Right hindlimb (tissue), 1 donor: ENCODE measurements at regions not wholly inside any gene's neighbourhood (a gene's known extent, or its start where the extent isn't known, plus 50 kb on each side); places are given as distances from the start of the nearest gene placed in this dataset.
A peak's percentile ranks its signal among the peaks of the same experiment; 100 is the strongest.

Experiments
- DNase-seq: peaks from one replicate; pipeline ENCODE4 v3.0.0-alpha.2; 2018

DNA sequence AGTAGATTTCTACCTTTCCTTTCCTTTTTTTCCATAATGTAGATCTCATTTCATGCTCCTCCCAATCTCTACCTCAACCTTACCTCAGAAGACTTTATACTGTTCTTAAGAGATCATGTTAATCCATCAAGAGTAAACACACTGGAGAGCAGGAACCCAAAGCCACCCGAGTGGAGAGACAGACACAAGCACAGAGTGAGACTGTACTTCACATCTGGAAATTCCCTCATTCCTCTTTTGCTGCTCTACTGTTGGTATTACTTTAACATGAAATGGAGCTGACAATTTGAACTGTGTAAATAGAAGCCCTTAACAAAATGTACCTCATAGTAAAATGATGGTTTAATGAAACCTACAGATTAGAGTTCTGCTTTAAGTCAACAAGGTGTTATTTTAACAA, 105.7 kb upstream of the RASGEF1B start:
- no peak for DNase-seq

DNA sequence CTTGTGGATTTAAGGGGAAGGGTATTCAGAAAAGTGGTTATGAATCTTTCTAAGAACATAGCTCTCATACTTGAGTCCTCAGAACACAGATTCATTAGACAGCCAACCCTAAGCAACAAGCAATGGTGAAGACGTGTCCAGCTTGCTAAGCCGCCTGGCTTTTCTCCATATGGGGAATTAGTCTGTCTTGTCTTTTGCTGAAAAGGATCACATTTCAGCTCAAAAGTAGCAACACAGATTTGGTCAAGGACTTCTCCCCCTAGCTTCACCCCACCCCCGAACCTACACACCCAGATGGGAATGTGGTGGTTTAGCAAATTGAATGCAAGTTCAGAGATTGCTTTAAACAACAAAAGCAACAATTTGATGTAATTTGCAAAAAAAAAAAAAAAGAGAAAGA, 103.3 kb upstream of the RASGEF1B start:
- no peak for DNase-seq

DNA sequence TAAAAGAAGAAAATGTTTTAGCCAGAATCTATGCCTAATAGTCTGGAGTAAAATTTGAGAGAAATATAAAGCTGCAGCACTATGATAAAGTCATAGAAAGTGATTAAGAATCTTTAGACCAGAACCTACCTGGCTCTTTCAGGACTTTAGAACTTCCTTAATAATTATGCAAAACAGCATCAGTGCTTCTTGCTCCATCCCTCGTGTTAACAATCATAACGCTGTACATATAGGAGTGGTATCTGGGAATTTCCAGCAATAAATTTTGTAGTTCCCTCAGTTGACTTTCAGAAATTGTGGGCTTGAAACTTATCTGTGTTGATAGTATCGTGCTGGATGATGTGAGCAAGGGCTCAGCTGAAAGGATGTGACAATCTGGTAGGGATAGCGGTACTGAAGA, 102.1 kb upstream of the RASGEF1B start:
- DNase-seq = no peak

DNA sequence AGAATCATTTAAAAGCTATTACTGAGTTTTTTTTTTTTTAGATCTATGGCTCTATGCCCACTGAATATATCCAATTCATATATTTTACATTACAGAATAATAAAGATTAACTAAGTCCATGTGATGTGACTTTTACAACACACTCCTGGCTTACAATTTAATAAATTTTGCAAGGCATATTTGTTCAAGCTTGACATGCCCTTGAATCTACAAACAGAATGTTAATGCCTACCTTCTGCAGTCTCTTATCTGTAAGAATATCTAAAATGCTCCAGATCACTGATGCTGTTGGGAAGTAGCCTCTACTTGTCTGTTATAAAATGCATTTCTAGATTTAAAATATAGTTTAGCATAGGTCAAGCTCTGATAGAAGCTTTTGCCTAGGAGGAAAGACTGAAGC, 100.7 kb upstream of the RASGEF1B start:
- no peak for DNase-seq

DNA sequence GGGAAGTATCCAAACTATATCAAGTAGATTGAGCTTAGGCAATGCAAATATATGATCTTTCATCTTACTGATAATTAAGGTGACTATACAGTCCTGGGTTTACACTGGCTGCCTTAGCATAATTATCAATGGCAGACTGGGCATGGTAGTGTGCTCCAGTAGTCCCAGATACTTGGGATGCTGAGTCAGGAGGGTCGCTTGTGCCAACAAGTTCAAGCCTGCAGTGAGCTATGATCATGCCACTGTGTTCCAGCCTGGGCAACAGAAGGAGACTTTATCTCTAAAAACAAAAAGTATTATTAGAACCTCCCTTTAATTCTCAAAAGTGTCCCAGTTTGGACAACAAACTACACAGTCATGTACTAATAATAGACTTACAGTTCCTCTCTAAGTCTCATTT, 99.4 kb upstream of the RASGEF1B start:
- no peak for DNase-seq

DNA sequence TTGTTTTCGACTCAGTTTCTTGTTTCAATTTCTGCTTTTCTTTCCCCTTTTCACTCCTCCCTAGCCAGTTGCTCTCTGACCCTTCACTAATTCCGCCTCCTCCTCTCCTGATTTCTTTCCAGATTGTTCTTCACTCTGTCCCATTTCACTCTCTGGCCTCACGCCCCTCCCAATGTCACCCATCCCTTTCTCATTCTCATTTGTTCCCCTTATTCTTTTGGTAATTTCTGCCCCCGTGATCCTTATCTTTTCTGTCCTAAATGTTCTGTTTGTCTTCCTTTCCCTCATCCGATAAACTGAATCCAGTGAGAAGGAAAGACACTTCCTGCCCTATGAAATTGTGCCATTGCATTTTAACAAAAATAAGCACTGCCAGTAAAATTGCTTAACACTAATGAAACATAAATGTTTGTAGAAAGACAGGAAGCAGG, 94.5 kb upstream of the RASGEF1B start:
- DNase-seq = no peak

DNA sequence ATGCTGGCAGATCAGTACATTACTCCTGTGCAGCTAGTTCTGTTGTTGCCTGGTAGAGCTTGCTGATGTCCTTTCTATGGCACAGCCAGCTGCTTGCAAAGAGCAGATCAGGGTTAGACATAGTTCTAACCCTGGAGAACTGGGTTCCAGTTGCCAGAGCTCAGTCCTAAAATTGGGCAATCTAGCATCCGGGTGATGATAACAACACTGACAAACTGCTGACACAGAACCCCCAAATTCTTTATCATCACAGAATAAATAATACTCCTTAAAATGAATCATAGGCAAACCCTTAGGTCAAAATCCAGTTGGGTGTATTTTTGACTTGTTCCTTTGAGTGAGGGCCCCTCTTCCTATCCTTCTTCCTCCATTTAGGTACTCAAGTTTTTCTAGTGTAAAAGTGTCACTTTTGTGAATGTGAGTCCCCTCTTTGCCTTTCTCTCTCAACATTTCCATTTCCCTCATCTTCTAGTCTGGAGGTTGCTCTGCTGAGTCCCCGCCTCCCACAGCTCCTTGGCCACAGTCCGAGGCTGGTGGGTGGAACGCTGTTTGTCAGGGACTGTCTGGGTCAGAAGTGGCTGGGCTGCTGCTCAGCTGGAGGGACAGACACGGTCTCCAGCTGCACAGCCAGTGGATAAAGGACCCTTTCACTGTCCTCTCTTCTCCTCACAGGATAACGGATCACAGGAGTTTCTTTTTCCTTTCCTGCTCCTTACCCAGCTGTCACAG, 93.6 kb upstream of the RASGEF1B start:
- peak; percentile 87 for DNase-seq

DNA sequence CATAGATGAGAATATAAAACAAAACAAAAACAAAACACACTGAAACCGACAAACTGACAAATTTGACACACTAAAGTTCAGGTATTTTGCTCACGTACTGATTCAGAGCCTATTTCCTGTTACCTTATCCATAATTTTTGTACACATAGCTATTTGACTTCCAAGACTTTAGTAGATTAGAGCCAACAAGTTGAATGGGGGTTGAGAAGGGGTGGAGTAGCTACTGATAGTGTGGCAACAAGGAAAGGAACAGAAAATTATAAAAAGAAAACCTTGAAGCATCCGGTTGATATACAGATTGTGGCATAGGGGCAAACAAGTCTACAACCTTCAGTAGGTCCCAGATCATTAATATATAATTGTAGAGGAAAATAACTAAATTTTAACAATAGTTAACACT, 92.3 kb upstream of the RASGEF1B start:
- no peak for DNase-seq

DNA sequence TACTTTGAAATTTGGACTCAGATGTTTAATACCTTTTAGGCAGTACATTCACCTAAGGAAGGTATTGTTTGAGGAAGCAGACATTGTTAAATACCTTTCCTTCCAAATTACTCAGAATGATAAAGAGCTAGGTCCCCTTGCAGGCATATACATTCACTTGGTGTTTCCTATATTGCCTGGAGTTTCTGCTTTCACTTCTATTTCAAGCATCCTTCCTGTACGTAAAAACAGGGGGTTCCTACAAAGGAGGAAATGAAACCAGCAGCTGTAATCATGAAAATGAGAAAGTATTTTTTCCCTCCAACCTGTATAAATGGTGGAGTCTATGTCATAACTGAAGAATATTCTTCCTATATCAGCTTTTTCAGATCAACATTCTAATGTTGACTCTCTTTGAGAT, 90.4 kb upstream of the RASGEF1B start:
- no peak for DNase-seq

DNA sequence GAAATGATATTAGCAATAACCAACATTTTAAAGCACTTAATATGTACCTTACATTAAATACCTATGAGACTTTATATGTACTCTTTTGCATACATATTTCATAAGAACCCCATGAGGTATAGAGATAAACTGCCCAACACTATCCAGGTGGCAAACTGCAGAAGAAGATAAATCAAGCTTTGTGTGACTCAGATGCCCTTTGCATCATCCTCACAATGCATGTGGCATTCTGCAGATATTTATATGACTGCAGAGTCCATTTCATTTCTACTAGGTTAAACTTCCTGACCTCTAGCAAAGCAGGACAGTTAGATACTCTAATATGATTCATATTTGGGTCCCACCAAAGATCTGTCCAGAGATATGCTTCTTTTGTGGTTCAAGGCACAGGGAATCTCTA, 85.6 kb upstream of the RASGEF1B start:
- DNase-seq = no peak

DNA sequence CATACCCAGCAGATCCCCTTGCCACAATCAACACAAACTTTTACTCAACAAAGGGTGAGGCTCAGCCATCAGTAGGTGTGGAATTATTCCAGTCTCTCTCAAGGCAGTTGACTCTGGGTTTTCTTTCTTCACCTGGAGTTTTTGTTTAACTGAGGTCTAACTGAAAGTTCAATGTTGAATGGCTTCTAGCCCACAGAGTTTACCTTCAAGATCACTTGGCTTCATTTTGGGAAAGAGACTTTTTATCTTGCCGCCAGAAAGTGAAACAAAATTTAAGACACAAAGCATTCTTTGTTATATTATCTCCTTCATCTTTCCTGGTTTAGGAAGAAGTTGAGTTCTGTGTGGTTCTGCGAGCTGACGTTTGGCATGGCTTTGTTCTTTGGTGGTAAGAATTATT, 83.8 kb upstream of the RASGEF1B start:
- no peak for DNase-seq

DNA sequence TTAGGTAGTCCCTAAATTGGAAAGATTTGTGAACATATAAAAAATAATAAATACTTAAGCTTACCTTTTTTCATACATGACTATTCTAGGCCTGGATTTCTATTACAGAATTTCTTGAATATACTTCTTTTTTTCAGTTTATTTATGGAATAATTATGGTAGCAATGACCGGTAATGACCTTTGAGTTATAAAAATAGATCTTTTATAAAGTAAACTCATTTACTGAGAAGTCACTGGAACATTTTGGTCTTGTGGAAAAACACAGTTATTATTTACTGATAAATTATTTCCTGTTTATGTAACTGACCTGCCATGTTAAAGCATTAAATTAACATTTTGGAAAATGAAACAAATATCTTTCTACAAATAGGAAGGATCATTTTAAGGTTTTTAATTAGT, 80.4 kb upstream of the RASGEF1B start:
- DNase-seq = no peak

DNA sequence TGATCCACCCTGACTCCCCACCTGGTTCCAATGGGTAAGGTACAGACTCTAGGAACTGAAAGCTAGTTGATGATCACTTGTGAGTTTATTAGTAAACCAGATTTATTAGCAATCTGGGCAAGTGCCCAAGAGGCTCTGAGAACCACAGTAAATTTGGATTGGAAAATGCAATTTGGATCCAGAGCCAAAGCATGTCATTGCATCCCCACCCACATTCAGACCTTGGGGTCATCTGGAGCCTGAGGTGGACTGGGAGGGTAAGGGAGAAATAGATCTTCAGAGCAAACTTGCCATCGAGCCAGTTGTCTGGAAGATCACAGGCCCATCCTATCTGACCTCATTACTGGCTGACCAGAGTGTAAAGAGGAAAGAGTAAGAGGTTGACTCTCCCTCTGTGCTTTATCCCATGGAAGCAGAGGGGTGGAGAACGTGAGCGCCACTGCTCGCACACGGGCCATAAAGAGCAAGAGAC, 78.7 kb upstream of the RASGEF1B start:
- no peak for DNase-seq

DNA sequence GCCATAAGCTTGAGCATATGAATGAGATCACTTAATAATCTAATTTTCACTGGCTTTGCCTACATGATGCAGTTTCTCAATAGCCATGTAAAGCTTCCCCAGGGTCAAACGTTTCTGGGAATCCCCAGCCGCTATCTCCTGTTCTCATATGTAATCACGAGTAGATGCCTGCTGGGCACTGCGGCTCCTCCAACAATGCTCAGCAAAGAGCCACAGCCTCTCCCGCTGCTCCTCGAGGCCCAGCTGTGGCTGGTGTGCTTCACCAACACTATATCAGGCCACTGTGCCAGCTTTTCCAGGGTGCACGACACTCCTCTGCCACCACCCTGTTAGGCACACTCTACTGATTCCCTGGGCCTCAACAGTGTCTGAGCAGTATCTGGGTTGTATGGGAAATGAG, 78.3 kb upstream of the RASGEF1B start:
- DNase-seq = no peak

DNA sequence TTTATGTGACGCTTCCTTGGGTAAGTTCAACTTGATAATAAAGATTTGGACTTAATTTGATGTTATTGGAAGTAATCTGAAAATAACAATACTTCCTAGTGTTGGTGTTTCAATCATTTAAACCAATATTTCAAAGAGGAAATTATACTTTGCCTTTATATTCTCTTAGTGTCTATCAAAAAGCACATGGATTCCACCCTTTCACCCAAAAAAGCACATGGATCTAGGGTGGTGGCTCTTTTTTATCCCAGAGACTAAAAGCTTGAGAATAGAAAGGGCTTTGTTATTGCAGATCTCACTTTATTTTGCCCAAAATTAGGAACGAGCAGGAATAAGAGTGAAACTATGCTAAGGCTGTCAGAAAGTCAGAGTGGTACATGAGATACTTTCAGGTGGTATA, 75.1 kb upstream of the RASGEF1B start:
- DNase-seq = no peak

DNA sequence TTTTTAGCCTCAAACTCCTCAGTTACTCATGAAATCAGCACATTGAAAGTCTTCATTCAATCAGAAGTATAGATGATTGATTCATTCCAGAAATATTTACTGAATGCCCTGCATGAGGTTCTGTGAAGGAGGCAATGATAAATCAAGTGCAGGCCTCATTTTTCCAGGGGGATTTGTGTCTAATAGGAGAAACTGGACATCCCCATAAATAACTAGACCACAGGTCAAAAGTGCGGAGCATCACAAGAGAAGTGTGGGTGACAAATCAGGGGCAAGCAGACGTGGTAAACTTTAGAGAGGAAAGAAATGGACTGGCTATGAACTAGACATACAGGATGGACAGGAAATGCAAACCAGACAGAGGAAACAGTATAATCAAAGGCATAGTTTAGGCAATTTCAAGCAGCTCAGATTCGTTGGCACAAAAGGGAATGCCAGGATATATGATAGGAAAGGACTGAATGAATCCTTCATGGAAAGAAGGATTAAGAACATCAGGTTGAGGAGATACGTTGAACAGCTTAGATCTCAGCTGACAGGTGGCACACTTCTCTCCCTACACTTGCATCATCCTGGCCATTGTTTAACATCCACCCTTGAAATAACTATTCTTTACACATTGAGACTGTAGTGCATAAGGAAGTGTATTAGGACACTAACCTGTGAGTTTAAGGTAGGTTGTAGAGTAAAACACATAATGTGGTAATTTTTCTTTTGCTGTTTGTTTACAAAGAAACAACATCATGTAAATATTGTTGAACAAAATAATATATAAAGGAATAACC, 69.6 kb upstream of the RASGEF1B start:
- no peak for DNase-seq

DNA sequence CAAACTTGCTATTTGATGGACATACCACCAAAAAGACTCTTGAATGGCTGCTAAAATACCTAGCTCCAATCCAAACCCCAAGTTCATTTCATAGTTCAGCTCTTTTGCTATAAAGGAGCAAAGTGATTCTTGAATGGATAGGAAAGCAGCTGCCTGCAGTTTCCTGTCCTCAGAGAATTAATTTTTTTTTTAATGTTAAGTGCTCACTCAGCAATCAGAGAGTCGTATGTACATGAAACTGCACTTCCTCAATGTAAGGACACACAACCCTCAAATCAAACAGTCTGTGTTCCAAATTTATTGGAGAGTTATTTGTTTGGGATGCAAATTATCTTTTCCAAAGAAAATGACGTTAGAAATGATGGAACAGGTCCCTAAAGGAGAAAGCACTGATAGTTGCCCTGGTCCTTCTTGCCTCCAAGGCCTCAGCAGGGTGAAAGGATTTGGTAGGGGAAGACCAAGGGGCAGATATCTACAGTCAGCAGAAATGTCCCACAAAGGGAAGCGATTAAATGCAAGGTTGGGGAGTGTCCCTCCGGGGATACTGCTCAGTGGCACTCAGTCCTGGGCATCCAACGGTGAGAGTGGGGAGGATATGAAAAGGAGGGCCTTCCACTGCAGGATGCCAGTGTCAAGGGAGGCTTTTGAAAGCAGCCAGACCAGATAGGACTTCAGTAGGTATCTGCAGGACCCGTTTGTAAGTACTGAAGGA, 67.2 kb upstream of the RASGEF1B start:
- no peak for DNase-seq

DNA sequence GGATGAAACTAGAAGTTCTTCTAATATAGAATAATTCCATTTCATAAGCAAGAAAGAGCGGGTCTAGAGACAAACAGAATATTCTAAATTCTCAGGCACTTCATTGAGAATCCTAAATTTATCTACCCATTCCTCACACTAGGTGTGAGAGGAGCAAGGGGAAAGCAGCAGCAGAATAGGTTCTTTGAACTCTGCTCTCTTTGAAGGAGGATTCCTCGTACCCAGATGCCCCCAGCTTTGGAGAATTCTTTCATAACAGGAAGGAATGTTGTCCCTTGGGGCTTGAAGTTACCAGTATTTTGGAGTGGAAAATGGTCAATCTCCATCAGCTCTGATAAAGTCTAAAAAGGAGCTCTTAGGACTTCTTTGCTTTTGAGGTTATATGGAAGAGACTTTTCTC, 59.7 kb upstream of the RASGEF1B start:
- no peak for DNase-seq

DNA sequence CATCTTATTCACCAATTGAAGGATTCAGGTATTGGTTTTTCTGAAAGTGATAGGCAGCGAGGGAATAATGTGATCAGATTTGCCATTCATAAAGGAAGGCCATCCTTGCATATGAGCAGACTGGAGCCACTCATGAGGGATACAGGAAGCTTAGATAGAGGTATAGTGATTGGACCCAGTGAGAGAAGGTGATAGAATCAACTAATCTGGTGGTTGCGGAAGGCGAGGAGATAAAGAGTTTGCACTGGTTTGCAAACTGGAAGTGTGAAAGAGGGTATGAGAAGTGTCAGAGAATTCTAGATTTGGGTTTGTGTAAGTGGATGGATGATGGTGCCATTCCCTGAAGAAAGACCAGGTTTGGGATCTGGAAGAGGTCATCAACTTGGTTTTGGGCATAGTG, 57.3 kb upstream of the RASGEF1B start:
- no peak for DNase-seq

DNA sequence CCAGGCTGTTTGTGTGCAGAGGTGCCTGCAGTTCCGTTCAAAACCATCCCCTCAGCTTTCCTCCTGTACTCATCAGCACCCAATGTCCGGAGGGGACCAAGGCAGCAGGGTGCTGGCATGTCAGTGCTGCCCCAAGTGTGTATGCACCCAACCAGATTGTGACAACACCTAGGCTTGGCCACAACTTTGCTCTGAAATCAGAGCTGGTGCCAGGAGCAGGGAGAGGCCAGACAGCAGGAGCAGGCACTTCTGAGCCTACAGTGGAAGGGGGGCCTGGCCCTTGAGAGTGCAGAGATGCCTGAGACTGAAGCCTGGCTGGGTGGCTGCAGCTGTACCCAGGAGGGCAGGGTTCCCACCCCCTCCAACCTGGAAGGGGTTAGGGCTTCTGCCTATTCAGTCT, 56.5 kb upstream of the RASGEF1B start:
- no peak for DNase-seq

DNA sequence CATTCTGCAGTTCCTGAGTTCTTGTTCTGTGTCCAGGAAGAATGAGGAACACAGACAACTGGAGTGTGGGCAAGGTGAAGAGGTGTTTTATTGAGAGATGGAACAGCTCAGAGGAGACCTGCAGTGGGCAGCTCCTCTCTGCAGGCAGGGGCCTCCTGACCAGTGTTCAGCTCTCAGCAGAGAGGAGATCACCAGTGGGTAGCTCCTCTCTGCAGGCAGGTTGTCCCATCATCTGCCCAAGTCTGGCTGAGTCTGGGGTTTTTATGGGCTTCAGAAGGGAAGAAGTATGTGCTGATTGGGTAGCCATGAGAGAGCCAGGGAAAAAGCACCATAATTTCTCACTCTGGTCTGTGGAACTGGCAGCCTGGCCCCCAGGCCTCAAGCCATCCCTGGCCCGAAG, 56.0 kb upstream of the RASGEF1B start:
- no peak for DNase-seq

DNA sequence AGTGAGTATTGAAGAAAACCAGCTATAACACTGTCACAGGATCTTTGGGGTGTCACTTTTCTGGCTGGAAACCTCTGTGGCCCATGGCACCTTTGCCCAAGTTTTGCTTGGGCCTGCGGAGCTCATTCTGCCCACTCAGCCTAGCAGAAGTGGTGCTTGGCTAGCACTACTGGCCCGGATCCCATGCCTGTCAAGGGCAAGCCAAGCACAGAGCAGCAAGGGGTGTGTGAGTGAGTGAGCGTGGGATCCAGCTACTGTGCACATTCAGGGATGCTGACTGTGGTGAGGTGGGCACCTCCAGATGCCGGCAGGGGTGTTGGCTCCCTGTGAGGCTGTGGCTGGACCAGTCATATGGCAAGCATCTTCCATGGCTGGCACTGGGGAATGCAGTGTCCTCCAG, 55.4 kb upstream of the RASGEF1B start:
- DNase-seq = no peak

DNA sequence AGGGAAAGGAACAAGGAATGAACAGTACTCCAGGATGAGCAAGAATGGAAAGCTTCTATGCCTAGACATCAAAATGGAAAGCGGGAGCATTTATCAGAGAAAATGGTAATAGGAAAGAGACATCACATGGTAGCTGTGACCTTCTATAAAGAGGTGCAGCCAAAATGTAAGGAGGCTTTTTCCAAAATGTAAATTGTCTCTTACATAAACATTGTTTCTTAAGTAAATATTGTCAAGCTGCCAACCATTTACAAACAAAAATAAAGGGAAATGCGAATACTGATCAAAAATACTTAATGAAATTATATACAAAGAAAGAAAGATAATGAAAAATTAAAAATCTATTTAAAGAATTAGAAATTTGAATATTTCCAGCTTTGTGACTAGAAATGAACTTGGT, 55.0 kb upstream of the RASGEF1B start:
- no peak for DNase-seq
